CD4-positive, alpha-beta T cell (primary cell): ENCODE measurements at regions not wholly inside any gene's neighbourhood (a gene's known extent, or its start where the extent isn't known, plus 50 kb on each side); places are given as distances from the start of the nearest gene placed in this dataset.

ENCODE experiments used
- ATAC-seq: fragments of 200-7000 bp; cut with Tn5 transposase; one replicate; pipeline ENCODE4 v1.10.0; 2022; ENCODE audit warnings: mild to moderate bottlenecking; ENCODE audit not compliant: poor library complexity
- CTCF ChIA-PET: fragments of 350-600 bp; sonication (Branson Sonifier 250); formaldehyde crosslinking; loops from one replicate; lab custom pipeline; 2021; ENCODE audit warnings: antibody characterized with exemption, inconsistent platforms; lab: Charles Lee
- POLR2A ChIA-PET: fragments of 350-600 bp; sonication (Branson Sonifier 250); formaldehyde crosslinking; loops from one replicate; lab custom pipeline; 2021; ENCODE audit warnings: antibody characterized with exemption, inconsistent platforms; lab: Charles Lee
- DNase-seq, 14 experiments: peaks; one replicate each; pipeline ENCODE4 v3.0.0-alpha.2; 2013 to 2020; ENCODE audit warnings: mixed read lengths in 2 of 14
- H3K27ac ChIP-seq, 2 donors: one replicate each; pipeline versions ENCODE4 v1.5.1 to v1.7.0; 2013; ENCODE audit warnings: low read length in 2 of 2, low read depth in 1 of 2, mild to moderate bottlenecking in 1 of 2
- H3K27me3 ChIP-seq, 2 experiments: 1 replicate in 1 of 2; 2 replicates in 1 of 2; pipeline versions ENCODE4 v1.6.1 to v1.7.0; 2013; ENCODE audit warnings: low read length in 2 of 2, control low read depth in 1 of 2, mild to moderate bottlenecking in 1 of 2, moderate library complexity in 1 of 2; ENCODE audit not compliant: insufficient read depth in 2 of 2, control insufficient read depth in 1 of 2
- H3K36me3 ChIP-seq: one replicate; pipeline ENCODE4 v1.6.1; 2013; ENCODE audit warnings: low read length, control low read depth; ENCODE audit not compliant: insufficient read depth
- H3K4me1 ChIP-seq: one replicate; pipeline ENCODE4 v1.6.1; 2013; ENCODE audit warnings: low read length, control low read depth; ENCODE audit not compliant: insufficient read depth
- H3K4me3 ChIP-seq: one replicate; pipeline ENCODE4 v1.5.1; 2013; ENCODE audit warnings: mild to moderate bottlenecking, low read length, moderate library complexity
- H3K9me3 ChIP-seq, 2 experiments: 1 replicate in 1 of 2; 2 replicates in 1 of 2; pipeline versions ENCODE4 v1.6.1 to v1.7.0; 2013; ENCODE audit warnings: low read length in 2 of 2, mild to moderate bottlenecking in 2 of 2, control low read depth in 1 of 2, moderate library complexity in 1 of 2; ENCODE audit not compliant: control insufficient read depth in 1 of 2, insufficient read depth in 1 of 2
- H3K27ac Mint-ChIP-seq: one replicate; pipeline ENCODE4 v1.8.0; 2020; ENCODE audit warnings: mixed read lengths
- H3K27me3 Mint-ChIP-seq: one replicate; pipeline ENCODE4 v1.8.0; 2021; ENCODE audit warnings: mixed read lengths
- H3K36me3 Mint-ChIP-seq: one replicate; pipeline ENCODE4 v1.8.0; 2021; ENCODE audit warnings: low read depth, mixed read lengths
- H3K4me1 Mint-ChIP-seq: one replicate; pipeline ENCODE4 v1.8.0; 2021; ENCODE audit warnings: low read depth, mixed read lengths
- H3K4me3 Mint-ChIP-seq: one replicate; pipeline ENCODE4 v1.8.0; 2020; ENCODE audit warnings: mild to moderate bottlenecking, mixed read lengths
- H3K9me3 Mint-ChIP-seq: one replicate; pipeline ENCODE4 v1.8.0; 2020; ENCODE audit warnings: mixed read lengths
- CTCF ChIP-seq: fragments of 200-600 bp; IDR thresholded peaks from one replicate; pipeline ENCODE4 v1.8.0; 2022; ENCODE audit warnings: antibody characterized with exemption, mild to moderate bottlenecking
- intact Hi-C, 2 experiments: fragments of 100-400 bp; cut with DNase I in 1 of 2; cut with micrococcal nuclease in 1 of 2; formaldehyde crosslinking; loops; one replicate each; pipeline versions ENCODE4 v1.15.1 to v1.9.0; 2023 to 2025; cut with DNase I, micrococcal nuclease

GRCh38 chr3:68482565-68482964, 449.8 kb downstream of the TAFA4 start:
- Mint-ChIP-seq H3K27me3 (no peaks in the 10 kb centered on the region), H3K4me1 (no peaks in the 10 kb centered on the region), H3K27ac (no peak overlapping the region), H3K4me3 (no peak overlapping the region), H3K9me3 (no peaks in the 10 kb centered on the region), H3K36me3 (no peaks in the 10 kb centered on the region)
- Histone ChIP-seq H3K27ac (no peak overlapping the region), H3K9me3 (no peaks in the 10 kb centered on the region), H3K36me3 (no peaks in the 10 kb centered on the region), H3K4me3 (no peak overlapping the region), H3K27me3 (no peaks in the 10 kb centered on the region), H3K4me1 (no peaks in the 10 kb centered on the region)
- no peak for DNase-seq
- no peak for TF ChIP-seq CTCF
- ChIA-PET POLR2A (no interaction called here), CTCF (no interaction called here)
- ATAC-seq, result no peak
- intact Hi-C loops, result no loop called here

GRCh38 chr3:68479779-68480178, 452.6 kb downstream of the TAFA4 start:
- H3K36me3 Mint-ChIP-seq, result no peaks in the 10 kb centered on the region
- H3K9me3 Mint-ChIP-seq, result no peaks in the 10 kb centered on the region
- POLR2A ChIA-PET, result no interaction called here
- no peaks in the 10 kb centered on the region for H3K27me3 Mint-ChIP-seq
- no peak overlapping the region for H3K27ac Mint-ChIP-seq
- no peaks in the 10 kb centered on the region for H3K4me1 Mint-ChIP-seq
- H3K4me1 ChIP-seq, result no peaks in the 10 kb centered on the region
- H3K27me3 ChIP-seq, result no peaks in the 10 kb centered on the region
- H3K27ac ChIP-seq, result no peak overlapping the region
- no peak for TF ChIP-seq CTCF
- no peaks in the 10 kb centered on the region for H3K9me3 ChIP-seq
- DNase-seq (no peak), ATAC-seq (no peak)
- no peaks in the 10 kb centered on the region for H3K36me3 ChIP-seq
- CTCF ChIA-PET, result interaction anchor here (1.0 kb wide), 1 partner anchor 11 kb away, joined by 3 read pairs; no protein-coding TSS in a partner anchor
- intact Hi-C loops, result no loop called here
- no peak overlapping the region for H3K4me3 Mint-ChIP-seq
- H3K4me3 ChIP-seq, result no peak overlapping the region

- no peak for TF ChIP-seq CTCF
- Histone ChIP-seq H3K9me3 (peaks cover 0 to 7% of the 10 kb centered on the region in 2 experiments), H3K4me1 (no peaks in the 10 kb centered on the region), H3K4me3 (no peak overlapping the region), H3K27ac (no peak overlapping the region), H3K27me3 (no peaks in the 10 kb centered on the region), H3K36me3 (no peaks in the 10 kb centered on the region)
- DNase-seq (no peak), ATAC-seq (no peak)
- ChIA-PET CTCF (no interaction called here), POLR2A (no interaction called here)
- Mint-ChIP-seq H3K27me3 (peaks cover 4% of the 10 kb centered on the region), H3K9me3 (peaks cover 7% of the 10 kb centered on the region), H3K4me3 (no peak overlapping the region), H3K4me1 (no peaks in the 10 kb centered on the region), H3K36me3 (no peaks in the 10 kb centered on the region), H3K27ac (no peak overlapping the region)
- intact Hi-C loops, result no loop called here
These were observed 463.5 kb downstream of the TAFA4 start for GRCh38 chr3:68468695-68469375.
